ENCODE measurements at regions not wholly inside any gene's neighbourhood (a gene's known extent, or its start where the extent isn't known, plus 50 kb on each side); places are given as distances from the start of the nearest gene placed in this dataset.
"Not testable (repeated sequence)": the region's sequence is repeated elsewhere in the genome, so short reads cannot be mapped to it uniquely, and the experiment has no call there.

- TF ChIP-seq, protein P1, sequence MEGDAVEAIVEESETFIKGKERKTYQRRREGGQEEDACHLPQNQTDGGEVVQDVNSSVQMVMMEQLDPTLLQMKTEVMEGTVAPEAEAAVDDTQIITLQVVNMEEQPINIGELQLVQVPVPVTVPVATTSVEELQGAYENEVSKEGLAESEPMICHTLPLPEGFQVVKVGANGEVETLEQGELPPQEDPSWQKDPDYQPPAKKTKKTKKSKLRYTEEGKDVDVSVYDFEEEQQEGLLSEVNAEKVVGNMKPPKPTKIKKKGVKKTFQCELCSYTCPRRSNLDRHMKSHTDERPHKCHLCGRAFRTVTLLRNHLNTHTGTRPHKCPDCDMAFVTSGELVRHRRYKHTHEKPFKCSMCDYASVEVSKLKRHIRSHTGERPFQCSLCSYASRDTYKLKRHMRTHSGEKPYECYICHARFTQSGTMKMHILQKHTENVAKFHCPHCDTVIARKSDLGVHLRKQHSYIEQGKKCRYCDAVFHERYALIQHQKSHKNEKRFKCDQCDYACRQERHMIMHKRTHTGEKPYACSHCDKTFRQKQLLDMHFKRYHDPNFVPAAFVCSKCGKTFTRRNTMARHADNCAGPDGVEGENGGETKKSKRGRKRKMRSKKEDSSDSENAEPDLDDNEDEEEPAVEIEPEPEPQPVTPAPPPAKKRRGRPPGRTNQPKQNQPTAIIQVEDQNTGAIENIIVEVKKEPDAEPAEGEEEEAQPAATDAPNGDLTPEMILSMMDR (IDR thresholded peaks at IDR 0.05; ENCODE audit: low read depth, low read length, missing control alignments): no peak
- no peak for DNase-seq (ENCODE audit: low read depth)
- H3K4me3 ChIP-seq (ENCODE audit: low read depth, low read length): no peak overlapping the region
Observed at GRCh38 chr9:106172265-106172664, 477.9 kb downstream of the TMEM38B start.

- no peak overlapping the region for H3K4me3 ChIP-seq (ENCODE audit: low read depth, low read length)
- TF ChIP-seq, protein P1 (IDR thresholded peaks at IDR 0.05; ENCODE audit: low read depth, low read length, missing control alignments): no peak
- no peak for DNase-seq (ENCODE audit: low read depth)
Observed at GRCh38 chr9:106174346-106174745, 480.0 kb downstream of the TMEM38B start.

- no peak overlapping the region for H3K4me3 ChIP-seq (ENCODE audit: low read depth, low read length)
- TF ChIP-seq, protein P1 (IDR thresholded peaks at IDR 0.05; ENCODE audit: low read depth, low read length, missing control alignments): no peak
- no peak for DNase-seq (ENCODE audit: low read depth)
Observed at GRCh38 chr9:106177216-106177615, 482.9 kb downstream of the TMEM38B start.

DNA sequence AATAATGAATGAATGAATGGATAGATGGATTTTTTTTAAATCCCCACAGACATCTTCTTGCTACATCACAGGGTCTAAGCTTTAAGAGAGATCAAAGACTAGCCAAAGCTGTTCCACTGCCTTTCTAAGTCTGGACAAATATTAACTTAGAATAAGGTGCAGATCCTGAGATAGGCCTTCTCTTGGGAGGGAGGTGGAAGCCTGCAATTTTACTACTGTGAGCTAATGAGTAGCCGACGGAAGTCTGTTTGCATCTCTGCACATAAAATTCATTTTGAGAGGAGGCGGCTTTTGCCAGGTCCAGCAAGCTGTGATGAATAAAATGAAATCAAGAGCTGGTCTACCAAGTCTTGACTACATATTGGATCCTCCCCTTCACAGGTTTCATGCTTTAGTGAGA, 484.9 kb downstream of the TMEM38B start:
- DNase-seq (ENCODE audit: low read depth): no peak
- TF ChIP-seq, protein P1 (IDR thresholded peaks at IDR 0.05; ENCODE audit: low read depth, low read length, missing control alignments): no peak
- no peak overlapping the region for H3K4me3 ChIP-seq (ENCODE audit: low read depth, low read length)

DNA sequence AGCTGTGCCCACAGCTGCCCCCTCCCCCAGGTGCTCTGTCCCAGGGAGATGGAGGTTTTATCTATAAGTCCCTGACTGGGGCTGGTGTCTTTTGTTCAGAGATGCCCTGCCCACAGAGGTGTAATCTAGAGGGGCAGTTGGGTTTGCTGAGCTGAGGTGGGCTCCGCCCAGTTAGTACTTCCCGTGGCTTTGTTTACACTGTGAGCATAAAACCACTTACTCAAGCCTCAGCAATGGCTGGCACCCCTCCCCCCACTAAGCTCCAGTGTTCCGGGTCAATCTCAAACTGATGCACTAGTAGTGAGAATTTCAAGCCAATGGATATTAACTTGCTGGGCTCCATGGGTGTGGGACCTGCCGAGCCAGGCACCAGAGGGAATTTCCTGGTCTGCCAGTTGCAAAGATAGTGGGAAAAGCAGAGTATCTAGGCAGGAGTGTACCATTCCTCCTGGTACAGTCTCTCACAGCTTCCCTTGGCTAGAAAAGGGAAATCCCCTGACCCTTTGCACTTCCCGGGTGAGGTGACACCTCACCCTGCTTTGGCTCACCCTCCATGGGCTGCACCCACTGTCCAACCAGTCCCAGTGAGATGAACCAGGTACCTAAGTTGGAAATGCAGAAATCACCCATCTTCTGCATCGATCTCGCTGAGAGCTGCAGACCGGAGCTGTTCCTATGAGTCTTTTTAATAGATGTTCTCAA, 509.6 kb downstream of the TMEM38B start:
- DNase-seq (ENCODE audit: low read depth); H3K4me3 ChIP-seq (ENCODE audit: low read depth, low read length): not testable (repeated sequence)

DNA sequence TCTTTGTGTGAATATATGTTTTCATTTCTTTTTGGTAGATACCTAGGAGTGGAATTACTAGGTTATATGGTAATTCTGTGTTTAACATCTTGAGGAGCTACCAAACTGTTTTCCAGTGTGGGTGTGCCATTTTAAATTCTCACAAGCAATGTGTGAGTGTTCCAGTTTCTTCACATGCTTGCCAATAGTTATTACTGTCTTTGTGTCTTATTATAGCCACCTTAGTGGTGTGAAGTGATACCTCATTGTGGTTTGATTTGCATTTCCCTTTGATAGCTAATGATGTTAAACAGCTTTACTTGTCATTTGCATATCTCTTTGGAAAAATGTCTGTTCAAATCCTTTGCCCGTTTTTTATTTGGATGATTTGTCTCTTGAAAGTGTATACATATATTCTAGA, 513.0 kb downstream of the TMEM38B start:
- TF ChIP-seq, protein P1 (IDR thresholded peaks at IDR 0.05; ENCODE audit: low read depth, low read length, missing control alignments): no peak
- no peak overlapping the region for H3K4me3 ChIP-seq (ENCODE audit: low read depth, low read length)
- DNase-seq (ENCODE audit: low read depth): no peak

DNA sequence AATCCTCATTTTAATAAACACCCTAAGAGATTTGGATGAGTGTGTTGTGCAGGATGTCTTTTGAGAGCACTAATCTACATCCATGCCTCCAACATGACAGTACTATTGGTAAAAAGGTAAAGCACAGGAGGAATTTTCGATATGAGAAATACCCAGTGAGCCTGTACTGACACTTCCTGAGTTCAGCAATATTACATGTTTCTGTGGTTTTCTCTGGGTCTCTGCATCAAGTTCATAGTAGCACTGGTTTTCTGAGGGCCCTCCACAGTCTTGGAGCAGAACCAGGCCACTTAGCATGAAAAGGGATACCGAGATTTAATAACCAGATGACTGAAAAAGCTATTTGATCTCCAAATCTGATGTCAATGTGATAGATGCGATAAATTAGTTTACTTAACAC, 524.1 kb downstream of the TMEM38B start:
- DNase-seq (ENCODE audit: low read depth): no peak
- no peak overlapping the region for H3K4me3 ChIP-seq (ENCODE audit: low read depth, low read length)

More for the DNA sequence above, 524.1 kb downstream of the TMEM38B start:
- TF ChIP-seq, protein P1 (IDR thresholded peaks at IDR 0.05; ENCODE audit: low read depth, low read length, missing control alignments): no peak

All from GM12864 (cell line).